HFFc6 (cell line): ENCODE measurements at regions not wholly inside any gene's neighbourhood (a gene's known extent, or its start where the extent isn't known, plus 50 kb on each side); places are given as distances from the start of the nearest gene placed in this dataset.

Experiments
- DNase-seq: peaks from one replicate; pipeline ENCODE4 v3.0.0-alpha.2; 2018
- H3K27ac Mint-ChIP-seq: 2 replicates; pipeline ENCODE4 v1.8.0; 2020; ENCODE audit warnings: mild to moderate bottlenecking, mixed read lengths
- H3K27me3 Mint-ChIP-seq: 2 replicates; pipeline ENCODE4 v1.8.0; 2021; ENCODE audit warnings: mild to moderate bottlenecking, moderate library complexity, mixed read lengths; ENCODE audit not compliant: insufficient read depth
- H3K36me3 Mint-ChIP-seq: 2 replicates; pipeline ENCODE4 v1.8.0; 2021; ENCODE audit warnings: low read depth, mixed read lengths
- H3K4me1 Mint-ChIP-seq: 2 replicates; pipeline ENCODE4 v1.8.0; 2020; ENCODE audit warnings: low read depth, mixed read lengths
- H3K4me3 Mint-ChIP-seq: 2 replicates; pipeline ENCODE4 v1.8.0; 2020; ENCODE audit warnings: mild to moderate bottlenecking, moderate library complexity, mixed read lengths
- H3K9me3 Mint-ChIP-seq: 2 replicates; pipeline ENCODE4 v1.8.0; 2020; ENCODE audit warnings: mild to moderate bottlenecking, mixed read lengths
- TF ChIP-seq, protein P1 (sequence below): fragments of 200-600 bp; sonication (generic); IDR thresholded peaks from 2 replicates; pipeline ENCODE4 v1.5.0; 2021; ENCODE audit warnings: antibody characterized with exemption, mild to moderate bottlenecking

DNA sequence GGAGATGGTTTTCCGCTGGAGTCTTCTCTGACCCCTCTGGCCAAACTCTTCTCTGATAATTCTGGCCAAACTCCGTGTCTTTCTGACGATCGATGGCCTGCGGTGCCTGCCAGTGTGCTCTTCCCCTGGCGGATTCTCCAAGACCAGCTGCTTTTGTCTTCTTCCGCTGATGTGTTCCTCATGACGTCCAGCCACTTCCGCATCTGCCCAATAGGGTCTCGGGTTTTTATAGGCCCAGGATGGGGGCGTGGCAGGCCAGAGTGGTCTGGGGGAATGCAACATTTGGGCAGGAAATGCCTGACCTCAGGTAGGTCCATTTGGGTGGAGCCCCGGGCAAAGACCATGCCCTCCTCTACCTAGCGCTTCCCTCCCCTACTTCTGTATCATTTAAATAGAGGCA lies 1542.1 kb downstream of the STIM2 start:
- TF ChIP-seq, protein P1, sequence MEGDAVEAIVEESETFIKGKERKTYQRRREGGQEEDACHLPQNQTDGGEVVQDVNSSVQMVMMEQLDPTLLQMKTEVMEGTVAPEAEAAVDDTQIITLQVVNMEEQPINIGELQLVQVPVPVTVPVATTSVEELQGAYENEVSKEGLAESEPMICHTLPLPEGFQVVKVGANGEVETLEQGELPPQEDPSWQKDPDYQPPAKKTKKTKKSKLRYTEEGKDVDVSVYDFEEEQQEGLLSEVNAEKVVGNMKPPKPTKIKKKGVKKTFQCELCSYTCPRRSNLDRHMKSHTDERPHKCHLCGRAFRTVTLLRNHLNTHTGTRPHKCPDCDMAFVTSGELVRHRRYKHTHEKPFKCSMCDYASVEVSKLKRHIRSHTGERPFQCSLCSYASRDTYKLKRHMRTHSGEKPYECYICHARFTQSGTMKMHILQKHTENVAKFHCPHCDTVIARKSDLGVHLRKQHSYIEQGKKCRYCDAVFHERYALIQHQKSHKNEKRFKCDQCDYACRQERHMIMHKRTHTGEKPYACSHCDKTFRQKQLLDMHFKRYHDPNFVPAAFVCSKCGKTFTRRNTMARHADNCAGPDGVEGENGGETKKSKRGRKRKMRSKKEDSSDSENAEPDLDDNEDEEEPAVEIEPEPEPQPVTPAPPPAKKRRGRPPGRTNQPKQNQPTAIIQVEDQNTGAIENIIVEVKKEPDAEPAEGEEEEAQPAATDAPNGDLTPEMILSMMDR, result no peak
- Mint-ChIP-seq H3K27ac (no peak overlapping the region), H3K4me1 (no peaks in the 10 kb centered on the region), H3K4me3 (no peak overlapping the region), H3K27me3 (peaks cover 5% of the 10 kb centered on the region; the same call in 1 of the 2 replicates), H3K9me3 (peaks cover 3% of the 10 kb centered on the region), H3K36me3 (peaks cover 11% of the 10 kb centered on the region)
- DNase-seq, result no peak

DNA sequence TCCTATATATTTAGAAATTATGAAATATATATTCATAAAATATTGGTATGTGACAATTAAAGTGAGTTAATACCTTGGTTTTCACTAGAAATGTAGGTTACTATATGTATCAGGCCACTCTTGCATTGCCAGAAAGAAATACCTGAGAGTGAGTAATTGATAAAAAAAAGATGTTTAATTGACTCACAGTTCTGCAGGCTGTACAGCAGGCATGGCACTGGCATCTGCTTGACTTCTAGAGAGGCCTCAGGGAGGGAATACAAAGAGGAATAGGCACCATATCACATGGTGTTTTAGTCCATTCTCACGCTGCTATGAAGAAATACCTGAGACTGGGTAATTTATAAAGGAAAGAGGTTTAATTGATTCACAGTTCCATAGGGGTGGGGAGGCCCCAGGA lies 1560.6 kb downstream of the STIM2 start:
- peaks cover 5% of the 10 kb centered on the region; the same call in 1 of the 2 replicates for H3K36me3 Mint-ChIP-seq
- H3K4me3 Mint-ChIP-seq, result no peak overlapping the region

DNA sequence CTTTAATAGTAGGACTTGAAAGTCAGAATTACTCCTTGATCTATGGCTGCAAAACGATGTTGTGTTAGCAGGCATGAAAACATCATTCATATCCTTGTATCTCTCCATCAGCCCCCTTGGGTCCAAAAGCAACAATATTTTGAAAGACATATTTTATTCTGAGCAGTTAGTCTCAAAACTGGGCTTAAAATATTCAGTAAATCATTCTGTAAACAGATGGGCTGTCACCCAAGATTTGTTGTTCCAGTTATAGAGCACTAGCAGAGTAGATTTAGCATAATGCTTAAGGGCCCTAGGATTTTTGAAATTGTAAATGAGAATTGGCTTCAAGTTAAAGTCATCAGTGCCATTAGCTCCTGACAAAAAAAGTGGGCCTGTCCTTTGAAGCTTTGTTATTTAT lies 1565.6 kb downstream of the STIM2 start:
- no peaks in the 10 kb centered on the region for H3K27me3 Mint-ChIP-seq
- H3K27ac Mint-ChIP-seq, result no peak overlapping the region
- peaks cover 4% of the 10 kb centered on the region; the same call in 1 of the 2 replicates for H3K9me3 Mint-ChIP-seq
- H3K4me1 Mint-ChIP-seq, result peaks cover 36% of the 10 kb centered on the region
- TF ChIP-seq, protein P1, result no peak
- peaks cover 4% of the 10 kb centered on the region; the same call in 1 of the 2 replicates for H3K36me3 Mint-ChIP-seq
- DNase-seq, result no peak
- H3K4me3 Mint-ChIP-seq, result no peak overlapping the region

More for the DNA sequence above, 1560.6 kb downstream of the STIM2 start:
- DNase-seq, result no peak
- peaks cover 29% of the 10 kb centered on the region for H3K4me1 Mint-ChIP-seq
- TF ChIP-seq, protein P1, result no peak
- H3K27me3 Mint-ChIP-seq, result no peaks in the 10 kb centered on the region
- H3K27ac Mint-ChIP-seq, result no peak overlapping the region
- H3K9me3 Mint-ChIP-seq, result peaks cover 5% of the 10 kb centered on the region; the same call in 1 of the 2 replicates

DNA sequence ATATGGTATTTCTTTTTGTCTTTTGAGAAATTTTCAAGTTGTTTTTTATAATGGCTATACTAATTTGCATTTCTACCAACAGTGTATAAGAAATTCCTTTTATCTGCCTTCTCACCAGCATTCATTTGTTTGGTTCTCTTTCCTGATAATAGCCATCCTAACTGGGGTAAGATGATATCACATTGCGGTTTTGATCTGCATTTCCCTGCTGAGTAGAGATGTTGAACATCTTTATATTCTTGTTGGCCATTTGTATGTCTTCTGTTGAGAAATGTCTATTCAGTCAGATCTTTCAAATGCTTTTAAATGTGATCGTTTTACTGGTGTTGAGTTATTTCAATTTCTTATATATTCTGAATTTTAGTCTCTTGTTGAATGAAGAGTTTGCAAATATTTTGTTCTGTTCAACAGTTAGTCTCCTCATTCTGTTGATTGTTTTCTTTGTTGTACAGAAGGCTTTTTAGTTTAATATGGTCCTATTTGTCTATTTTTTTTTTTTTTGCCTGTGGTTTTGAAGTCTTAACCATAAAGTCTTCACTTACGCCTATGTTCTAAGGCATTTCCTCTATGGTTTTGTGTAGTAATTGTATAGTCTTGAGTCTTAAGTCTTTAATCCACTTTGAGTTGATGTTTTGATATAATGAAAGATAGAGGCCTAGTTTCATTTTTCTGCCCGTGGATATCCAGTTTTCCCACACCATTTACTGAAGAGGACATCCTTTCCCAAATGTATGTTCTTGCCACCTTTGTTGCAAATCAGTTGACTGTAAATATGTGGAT lies 1566.9 kb downstream of the STIM2 start:
- Mint-ChIP-seq H3K4me1 (peaks cover 33% of the 10 kb centered on the region), H3K27ac (no peak overlapping the region), H3K36me3 (no peaks in the 10 kb centered on the region), H3K27me3 (no peaks in the 10 kb centered on the region), H3K9me3 (no peaks in the 10 kb centered on the region), H3K4me3 (peak overlapping the region; percentile 49)
- DNase-seq, result no peak
- TF ChIP-seq, protein P1, result no peak

DNA sequence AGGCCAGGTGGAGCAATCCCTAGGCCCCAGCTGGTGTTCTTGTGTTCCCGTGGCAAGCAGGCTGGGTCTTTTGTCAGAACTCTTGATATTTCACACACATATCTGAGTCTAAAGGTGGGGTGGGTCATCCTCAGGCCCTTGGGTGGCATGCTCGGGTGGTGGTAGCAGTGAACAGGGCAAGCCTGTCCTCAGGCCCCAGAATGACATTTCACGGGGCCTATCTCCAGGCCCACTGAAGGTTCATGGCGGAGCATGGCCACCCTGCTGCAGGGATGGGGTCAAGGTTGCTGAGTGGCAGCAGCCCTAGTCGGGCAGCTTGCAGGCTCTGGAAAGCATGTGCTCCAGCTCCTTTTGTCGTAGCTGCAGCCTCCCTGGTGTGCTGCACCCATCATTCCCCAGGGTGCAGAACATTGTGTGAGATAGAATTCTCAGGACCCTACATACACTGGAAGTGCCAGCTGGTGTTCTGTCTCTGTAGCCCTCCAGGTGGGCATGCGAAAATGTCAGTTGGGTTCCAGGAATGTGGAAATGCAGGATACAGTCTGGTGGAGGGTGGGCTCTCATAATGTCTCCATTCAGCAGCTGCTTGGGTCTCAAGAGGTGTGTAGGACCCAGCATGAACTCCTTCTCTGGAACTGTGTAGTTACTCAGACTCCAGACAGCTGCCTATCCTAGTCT lies 1571.8 kb downstream of the STIM2 start:
- H3K4me1 Mint-ChIP-seq, result peaks cover 54% of the 10 kb centered on the region
- TF ChIP-seq, protein P1, result no peak
- no peak overlapping the region for H3K27ac Mint-ChIP-seq
- H3K36me3 Mint-ChIP-seq, result no peaks in the 10 kb centered on the region
- DNase-seq, result no peak
- no peaks in the 10 kb centered on the region for H3K27me3 Mint-ChIP-seq
- H3K9me3 Mint-ChIP-seq, result no peaks in the 10 kb centered on the region
- no peak overlapping the region for H3K4me3 Mint-ChIP-seq
